GM18909 (cell line): ENCODE measurements at regions not wholly inside any gene's neighbourhood (a gene's known extent, or its start where the extent isn't known, plus 50 kb on each side); places are given as distances from the start of the nearest gene placed in this dataset.
"Not testable (repeated sequence)": the region's sequence is repeated elsewhere in the genome, so short reads cannot be mapped to it uniquely, and the experiment has no call there.

Experiments used
- ATAC-seq: cut with Tn5 transposase; IDR thresholded peaks from one replicate; pipeline ENCODE4 v1.9.1; 2021; ENCODE audit warnings: mild to moderate bottlenecking; ENCODE audit not compliant: unreplicated experiment, poor library complexity

- no peak for ATAC-seq
Observed at GRCh38 chr6:68575765-68576439, 59.2 kb upstream of the ADGRB3 start.

- no peak for ATAC-seq
Observed at GRCh38 chr6:68572975-68573374, 62.1 kb upstream of the ADGRB3 start.

GRCh38 chr6:68572525-68572924 lies 62.6 kb upstream of the ADGRB3 start:
- ATAC-seq, result peak; percentile 88

GRCh38 chr6:68559716-68560115 lies 75.4 kb upstream of the ADGRB3 start:
- no peak for ATAC-seq

GRCh38 chr6:68559070-68559469 lies 76.0 kb upstream of the ADGRB3 start:
- no peak for ATAC-seq

- ATAC-seq, result no peak
Observed at GRCh38 chr6:68546620-68547019, 88.5 kb upstream of the ADGRB3 start.

- no peak for ATAC-seq
Observed at GRCh38 chr6:68544450-68544849, 90.6 kb upstream of the ADGRB3 start.

- ATAC-seq, result no peak
Observed at GRCh38 chr6:68533339-68533795, 101.7 kb upstream of the ADGRB3 start.

GRCh38 chr6:68527691-68528090 lies 107.4 kb upstream of the ADGRB3 start:
- no peak for ATAC-seq

GRCh38 chr6:68506911-68507310 lies 128.2 kb upstream of the ADGRB3 start:
- no peak for ATAC-seq

GRCh38 chr6:68502946-68503345 lies 132.1 kb upstream of the ADGRB3 start:
- no peak for ATAC-seq

GRCh38 chr6:68497927-68498326 lies 137.2 kb upstream of the ADGRB3 start:
- no peak for ATAC-seq

GRCh38 chr6:68494880-68495279 lies 140.2 kb upstream of the ADGRB3 start:
- not testable (repeated sequence) for ATAC-seq

- no peak for ATAC-seq
Observed at GRCh38 chr6:68476611-68477010, 158.5 kb upstream of the ADGRB3 start.

- ATAC-seq, result no peak
Observed at GRCh38 chr6:68473433-68474210, 161.5 kb upstream of the ADGRB3 start.

GRCh38 chr6:68468244-68468884 lies 166.7 kb upstream of the ADGRB3 start:
- no peak for ATAC-seq

- no peak for ATAC-seq
Observed at GRCh38 chr6:68458447-68458846, 176.6 kb upstream of the ADGRB3 start.

GRCh38 chr6:68447112-68447511 lies 188.0 kb upstream of the ADGRB3 start:
- ATAC-seq, result no peak

GRCh38 chr6:68445926-68446325 lies 189.2 kb upstream of the ADGRB3 start:
- ATAC-seq, result no peak

- ATAC-seq, result no peak
Observed at GRCh38 chr6:68443704-68444103, 191.4 kb upstream of the ADGRB3 start.

- no peak for ATAC-seq
Observed at GRCh38 chr6:68427630-68428029, 207.5 kb upstream of the ADGRB3 start.
